HEK293T (cell line): ENCODE measurements at regions not wholly inside any gene's neighbourhood (a gene's known extent, or its start where the extent isn't known, plus 50 kb on each side); places are given as distances from the start of the nearest gene placed in this dataset.

ENCODE experiments used
- BHLHE40 ChIP-seq: fragments of 450-650 bp; IDR thresholded peaks from 2 replicates; pipeline ENCODE4 v1.6.1; 2016; ENCODE audit warnings: mild to moderate bottlenecking, moderate library complexity, borderline replicate concordance
- CTBP1 ChIP-seq: fragments of 450-650 bp; IDR thresholded peaks from 2 replicates; pipeline ENCODE4 v1.6.1; 2016; ENCODE audit warnings: borderline replicate concordance

DNA sequence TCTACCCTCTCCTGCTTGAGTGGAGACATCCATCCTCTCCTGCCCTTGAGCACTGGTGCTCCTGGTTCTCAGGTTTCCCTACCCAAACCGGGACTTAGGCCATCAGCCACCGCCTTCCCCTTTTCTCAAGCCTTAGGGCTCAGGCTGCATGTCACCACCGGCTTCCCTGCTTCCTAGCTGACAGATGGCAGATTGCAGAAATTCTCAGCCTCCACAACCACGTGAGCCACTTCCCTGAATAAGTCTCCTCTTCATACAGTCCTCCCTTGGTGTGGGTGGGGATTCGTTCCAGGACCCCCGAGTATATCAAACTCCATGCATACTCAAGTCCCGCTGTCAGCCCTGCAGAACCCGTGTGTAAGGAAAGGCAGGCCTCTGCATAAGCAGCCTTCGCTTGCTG, 203.5 kb upstream of the ZNF32 start:
- TF ChIP-seq CTBP1 (no peak), BHLHE40 (no peak)
